Activated naive CD4-positive, alpha-beta T cell treated with anti-CD3 and anti-CD28 coated beads, Interleukin-2, amount 50 U/mL, for 72 hours (primary cell): ENCODE measurements at regions not wholly inside any gene's neighbourhood (a gene's known extent, or its start where the extent isn't known, plus 50 kb on each side); places are given as distances from the start of the nearest gene placed in this dataset.
A peak's percentile ranks its signal among the peaks of the same experiment; 100 is the strongest.

Experiments
- ATAC-seq, 2 donors: fragments of 150-1000 bp; cut with Tn5 transposase; 2 replicates each; pipeline ENCODE4 v1.10.0; 2021; ENCODE audit warnings: mild to moderate bottlenecking in 2 of 2, moderate library complexity in 2 of 2
- DNase-seq, 2 donors: peaks; one replicate each; pipeline ENCODE4 v3.0.0; 2021 to 2022; ENCODE audit warnings: low spot score in 2 of 2
- H3K27ac Mint-ChIP-seq, 2 donors: one replicate each; pipeline ENCODE4 v1.8.0; 2022; ENCODE audit warnings: mild to moderate bottlenecking in 2 of 2, mixed read lengths in 2 of 2
- H3K36me3 Mint-ChIP-seq, 2 donors: one replicate each; pipeline ENCODE4 v1.8.0; 2022; ENCODE audit warnings: mixed read lengths in 2 of 2
- H3K9me3 Mint-ChIP-seq, 2 donors: one replicate each; pipeline ENCODE4 v1.8.0; 2022; ENCODE audit warnings: mixed read lengths in 2 of 2

DNA sequence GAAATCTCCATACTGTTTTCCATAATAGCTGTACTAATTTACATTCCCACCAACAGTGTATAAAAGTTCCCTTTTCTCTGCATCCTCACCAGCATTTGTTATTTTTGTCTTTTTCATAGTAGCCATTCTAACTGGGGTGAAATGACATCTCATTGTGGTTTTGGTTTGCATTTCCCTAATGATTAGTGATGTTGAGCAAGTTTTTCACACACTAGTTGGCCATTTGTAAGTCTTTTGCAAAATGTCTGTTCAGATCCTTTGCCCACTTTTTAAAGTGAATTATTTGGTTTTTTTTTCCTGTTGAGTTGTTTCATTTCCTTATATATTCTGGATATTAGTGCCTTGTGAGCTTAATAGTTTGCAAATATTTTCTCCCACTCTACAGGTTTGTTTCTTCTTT lies 101.0 kb upstream of the NFE2L3 start:
- H3K9me3 Mint-ChIP-seq, result no peaks in the 10 kb centered on the region
- DNase-seq, result no peak
- no peak for ATAC-seq
- H3K27ac Mint-ChIP-seq, result no peak overlapping the region
- H3K36me3 Mint-ChIP-seq, result no peaks in the 10 kb centered on the region

DNA sequence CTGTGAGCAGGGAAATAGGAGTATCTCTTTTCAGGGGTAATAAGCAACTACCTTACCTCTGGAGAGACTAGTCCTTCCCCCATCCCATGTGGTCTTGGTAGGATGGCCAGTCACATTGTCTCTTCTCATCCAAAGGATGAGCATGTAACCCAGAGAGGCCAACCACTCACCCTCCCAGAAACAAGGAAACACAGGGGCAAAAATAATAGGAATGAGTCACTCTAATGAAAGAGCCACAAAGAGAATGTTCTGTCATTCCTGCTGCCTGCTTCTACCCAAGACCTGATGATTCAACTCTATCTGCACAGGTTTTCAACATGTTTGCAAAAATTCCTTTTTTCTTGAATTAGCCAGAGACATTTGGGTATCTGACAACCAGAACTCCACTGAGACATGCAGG lies 99.3 kb upstream of the NFE2L3 start:
- ATAC-seq, result no peak
- Mint-ChIP-seq H3K9me3 (no peaks in the 10 kb centered on the region), H3K27ac (no peak overlapping the region), H3K36me3 (no peaks in the 10 kb centered on the region)
- DNase-seq, result no peak

DNA sequence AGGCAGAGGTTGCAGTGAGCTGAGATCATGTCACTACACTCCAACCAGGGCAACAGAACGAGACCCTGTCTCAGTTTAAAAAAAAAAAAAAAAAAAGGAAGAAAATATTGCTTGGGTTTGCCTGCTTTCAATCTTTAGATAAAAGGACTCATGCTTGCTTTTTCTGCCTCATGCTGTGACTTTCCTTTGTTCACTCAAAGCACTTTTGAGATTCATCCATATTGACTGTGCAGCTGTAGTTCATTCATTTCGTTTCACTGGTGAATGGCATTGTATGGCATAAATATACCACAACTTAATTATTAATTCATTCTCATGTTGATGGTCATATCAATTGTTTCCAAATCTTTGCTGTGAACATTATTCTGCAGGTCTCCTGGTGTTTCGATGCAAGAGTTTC lies 97.6 kb upstream of the NFE2L3 start:
- no peaks in the 10 kb centered on the region for H3K9me3 Mint-ChIP-seq
- no peak overlapping the region for H3K27ac Mint-ChIP-seq
- no peaks in the 10 kb centered on the region for H3K36me3 Mint-ChIP-seq
- no peak for DNase-seq
- no peak for ATAC-seq

DNA sequence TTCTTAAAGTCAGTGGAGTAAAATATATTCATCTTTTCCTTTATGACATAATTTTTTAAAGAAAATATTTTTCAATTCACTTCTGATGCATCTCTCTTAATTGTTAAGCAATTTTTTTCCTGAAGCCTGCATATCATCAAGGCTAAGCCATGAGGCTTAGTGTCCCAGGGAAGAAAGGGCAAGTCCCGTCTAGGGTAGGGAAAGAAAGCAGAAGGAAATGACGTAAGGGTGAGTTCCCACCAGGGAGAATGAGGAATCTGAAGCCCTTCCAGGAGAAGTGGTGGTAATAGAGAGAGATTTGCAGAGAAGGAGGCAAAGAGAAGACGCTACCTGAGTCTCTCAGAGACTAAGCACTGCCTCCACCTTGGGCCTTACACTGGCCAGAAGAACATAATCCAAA lies 96.8 kb upstream of the NFE2L3 start:
- Mint-ChIP-seq H3K36me3 (no peaks in the 10 kb centered on the region), H3K9me3 (no peaks in the 10 kb centered on the region), H3K27ac (no peak overlapping the region)
- DNase-seq, result no peak
- ATAC-seq, result no peak

DNA sequence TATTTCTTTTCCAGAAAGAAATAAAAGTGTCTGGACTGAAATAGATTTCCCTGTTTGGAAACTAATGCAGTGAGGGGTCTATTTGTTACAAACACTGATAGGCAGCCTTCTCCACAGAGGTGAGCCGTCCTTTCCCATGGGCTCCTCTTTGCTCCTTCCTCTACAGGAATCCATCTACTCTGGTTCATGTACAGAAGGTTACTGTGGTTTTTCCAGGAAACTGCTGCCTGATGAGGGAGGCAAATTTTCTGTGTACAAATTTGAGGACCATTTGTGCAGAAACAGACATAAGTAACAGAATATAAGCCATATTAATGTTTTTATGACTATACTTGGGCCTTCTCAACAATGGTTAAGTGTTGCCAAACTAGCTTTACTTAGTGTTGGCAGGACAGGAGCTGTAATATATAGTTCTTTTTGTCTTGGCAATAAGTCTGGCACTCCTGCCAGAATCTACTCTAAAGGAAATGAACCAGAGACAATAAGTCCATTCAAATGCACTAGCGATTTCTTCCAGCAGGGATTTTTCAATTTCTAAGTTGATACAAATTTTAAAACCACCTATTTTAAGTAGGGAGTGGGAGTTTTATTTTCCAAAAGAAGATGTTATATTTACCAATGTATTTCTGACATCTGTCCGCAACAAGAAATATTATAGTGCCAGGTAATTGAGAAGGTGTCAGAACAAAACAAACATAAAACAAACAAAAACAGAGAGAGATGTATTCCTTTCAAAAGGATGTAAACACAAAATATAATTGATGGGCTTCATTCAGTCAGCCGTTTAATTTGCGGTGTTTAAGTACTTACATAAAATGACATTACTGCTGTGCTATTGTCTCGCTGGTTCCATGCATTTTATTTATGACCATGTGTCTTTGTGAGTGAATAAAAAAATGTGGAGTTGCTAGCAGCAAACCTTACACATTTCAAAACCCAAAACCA lies 91.0 kb upstream of the NFE2L3 start:
- DNase-seq (no peak), ATAC-seq (no peak)
- no peaks in the 10 kb centered on the region for H3K9me3 Mint-ChIP-seq
- no peak overlapping the region for H3K27ac Mint-ChIP-seq
- H3K36me3 Mint-ChIP-seq, result no peaks in the 10 kb centered on the region

DNA sequence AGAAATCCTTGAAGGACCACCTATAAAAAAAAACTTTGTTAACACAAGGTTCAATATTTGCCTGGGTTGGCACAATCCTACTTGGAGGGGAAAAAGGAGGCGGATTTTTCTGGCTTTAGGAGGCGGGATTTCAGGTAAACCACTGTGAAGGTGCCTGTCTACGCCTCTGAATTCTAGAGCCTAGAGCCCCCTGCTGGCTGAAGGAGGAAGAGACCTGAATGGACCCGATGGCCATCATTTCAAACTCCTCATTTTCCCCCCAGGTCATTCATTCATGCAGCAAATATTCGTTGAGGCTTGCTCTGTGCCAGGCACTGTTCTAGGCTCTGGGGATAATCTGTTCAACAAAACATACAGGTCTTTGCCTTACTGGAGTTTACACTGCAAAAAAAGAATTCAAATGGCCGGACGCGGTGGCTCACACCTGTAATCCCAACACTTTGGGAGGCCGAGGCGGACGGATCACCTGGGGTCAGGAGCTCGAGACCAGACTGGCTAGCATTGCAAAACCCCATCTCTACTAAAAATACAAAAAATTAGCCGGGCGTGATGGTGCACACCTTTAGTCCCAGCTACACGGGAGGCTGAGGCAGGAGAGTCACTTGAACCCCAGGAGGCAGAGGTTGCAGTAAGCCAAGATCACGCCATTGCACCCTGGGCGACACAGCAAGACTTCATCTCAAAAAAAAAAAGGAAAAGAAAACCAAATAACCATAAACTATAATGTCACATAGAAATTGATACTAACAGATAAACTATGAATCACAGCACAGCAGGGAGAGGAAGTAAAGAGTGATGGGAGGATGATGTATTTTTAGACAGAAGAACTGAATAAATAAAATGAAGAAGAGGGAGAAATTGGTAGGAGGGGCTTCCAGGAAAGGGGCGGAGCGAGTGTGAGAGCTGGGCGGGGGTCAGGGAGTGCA lies 90.1 kb upstream of the NFE2L3 start:
- Mint-ChIP-seq H3K27ac (no peak overlapping the region), H3K36me3 (no peaks in the 10 kb centered on the region)
- ATAC-seq, result peak; percentile 77 to 85

DNA sequence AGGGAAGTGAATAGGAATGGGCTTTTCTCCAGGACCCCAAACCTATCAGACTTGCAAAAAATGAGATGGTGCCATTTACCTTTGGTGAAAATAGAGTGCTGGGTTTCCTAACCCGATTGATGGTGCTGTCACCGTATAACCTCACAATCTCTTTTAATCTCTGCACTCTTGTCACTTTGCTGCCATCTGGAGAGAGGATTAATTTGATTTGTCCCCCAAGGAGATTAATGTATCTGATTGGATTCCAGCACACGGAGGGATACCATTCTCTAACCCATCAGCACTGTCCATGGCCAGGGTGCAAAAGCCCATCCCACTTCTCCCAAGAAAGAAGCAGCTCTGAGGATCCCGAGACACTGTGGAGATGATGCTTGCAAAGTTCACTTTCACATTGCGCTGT lies 86.3 kb upstream of the NFE2L3 start:
- H3K36me3 Mint-ChIP-seq, result no peaks in the 10 kb centered on the region
- no peak for DNase-seq
- H3K9me3 Mint-ChIP-seq, result no peaks in the 10 kb centered on the region
- H3K27ac Mint-ChIP-seq, result no peak overlapping the region
- no peak for ATAC-seq

More for the DNA sequence above, 90.1 kb upstream of the NFE2L3 start:
- DNase-seq, result peak; percentile 61 to 76
- no peaks in the 10 kb centered on the region for H3K9me3 Mint-ChIP-seq

DNA sequence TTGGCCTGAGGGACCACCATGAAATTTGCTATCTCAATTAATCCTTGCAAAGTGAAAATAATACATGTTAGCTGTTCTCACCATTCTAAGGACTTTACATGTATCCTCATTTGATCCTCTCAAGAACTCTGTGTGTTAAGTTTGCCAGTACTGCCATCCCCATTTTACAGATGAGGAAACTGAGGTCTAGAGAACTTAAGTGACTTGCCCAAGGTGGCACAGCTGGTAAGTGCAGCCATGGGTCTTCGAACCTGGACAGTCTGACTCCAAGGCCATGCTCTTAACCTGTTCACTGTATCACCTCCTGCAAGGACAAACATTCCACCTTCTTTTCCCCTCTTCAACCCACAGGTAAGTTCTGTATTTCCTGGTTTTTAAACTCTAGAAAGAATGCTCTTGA lies 85.3 kb upstream of the NFE2L3 start:
- Mint-ChIP-seq H3K9me3 (no peaks in the 10 kb centered on the region), H3K36me3 (no peaks in the 10 kb centered on the region), H3K27ac (no peak overlapping the region)
- ATAC-seq, result no peak
- DNase-seq, result no peak

DNA sequence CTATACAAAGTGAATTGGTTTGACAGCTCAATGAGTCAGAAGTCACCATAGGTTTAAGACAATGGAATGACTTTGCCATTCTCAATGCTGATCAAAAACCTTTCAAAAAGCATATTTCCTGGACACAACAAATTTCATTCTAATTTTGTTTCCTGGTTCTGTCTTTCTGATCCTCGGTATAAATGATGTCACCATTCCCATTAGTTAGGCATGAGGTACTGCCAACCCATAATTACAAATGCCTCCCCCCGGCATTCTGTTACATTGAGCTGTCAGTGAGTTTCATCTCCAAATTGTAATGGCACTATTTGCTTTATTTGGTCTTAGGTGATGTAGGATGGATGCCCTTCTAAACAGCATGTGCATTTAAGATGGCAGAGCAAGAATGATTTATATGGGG lies 81.7 kb upstream of the NFE2L3 start:
- no peaks in the 10 kb centered on the region for H3K36me3 Mint-ChIP-seq
- no peak overlapping the region for H3K27ac Mint-ChIP-seq
- DNase-seq (no peak), ATAC-seq (no peak)
- H3K9me3 Mint-ChIP-seq, result no peaks in the 10 kb centered on the region

DNA sequence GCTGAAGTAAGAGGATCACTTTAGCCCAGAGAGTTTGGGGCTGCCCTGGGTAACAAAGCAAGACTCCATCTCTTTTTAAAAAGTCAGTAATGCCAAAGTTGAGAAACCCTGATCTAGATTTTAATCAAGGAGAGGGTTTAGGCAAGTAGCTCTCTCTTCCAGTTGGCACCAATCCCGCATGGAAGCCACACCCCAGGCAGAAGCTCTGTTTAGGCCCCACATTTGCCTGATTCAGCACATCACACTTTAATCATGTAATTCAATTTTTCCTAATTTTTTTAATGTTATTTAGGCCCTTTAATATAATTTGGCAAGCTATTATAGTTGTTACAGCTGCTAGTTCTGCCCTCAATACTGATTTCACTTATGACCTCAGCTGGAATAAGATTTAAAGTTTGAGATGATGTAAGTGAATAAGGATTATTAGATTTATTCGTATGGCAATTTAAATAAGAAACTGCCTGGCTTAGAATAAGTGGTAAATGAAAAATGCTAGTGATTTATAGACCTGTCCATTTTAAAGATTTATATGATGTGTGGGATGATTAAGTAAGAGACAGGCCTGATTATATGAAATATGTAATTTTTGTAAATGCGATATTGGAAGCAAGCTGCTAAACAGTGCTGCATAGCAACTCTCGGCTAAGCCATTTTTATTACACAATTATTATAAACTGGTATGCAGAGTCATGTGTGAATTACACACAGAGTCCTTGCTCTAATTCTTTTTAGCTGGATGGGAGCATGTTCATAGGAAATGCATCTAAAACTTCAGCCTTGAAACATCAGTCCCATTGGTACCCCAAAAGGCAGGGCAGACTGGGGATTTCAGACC lies 80.2 kb upstream of the NFE2L3 start:
- Mint-ChIP-seq H3K27ac (no peak overlapping the region), H3K36me3 (no peaks in the 10 kb centered on the region), H3K9me3 (no peaks in the 10 kb centered on the region)
- no peak for DNase-seq
- ATAC-seq, result no peak

DNA sequence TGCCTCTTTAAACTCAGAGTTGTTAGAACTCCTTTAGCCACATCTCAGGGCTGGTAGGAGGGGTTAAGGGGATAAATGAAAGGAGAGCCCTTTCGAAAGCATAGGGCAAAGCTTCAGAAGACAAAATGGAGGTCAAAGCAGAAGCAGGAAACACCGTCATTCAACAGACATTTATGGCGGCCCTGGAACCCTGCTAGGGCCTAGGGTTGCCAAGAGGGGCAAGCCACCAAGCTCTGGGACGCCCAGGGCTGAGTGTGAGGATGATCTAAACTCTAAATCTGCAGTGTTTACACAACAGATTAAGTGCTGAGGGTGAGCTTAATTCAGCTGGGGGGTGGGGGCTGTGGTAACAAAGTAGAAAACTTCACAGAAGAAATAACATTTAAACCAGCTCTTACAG lies 79.0 kb upstream of the NFE2L3 start:
- no peaks in the 10 kb centered on the region for H3K36me3 Mint-ChIP-seq

DNA sequence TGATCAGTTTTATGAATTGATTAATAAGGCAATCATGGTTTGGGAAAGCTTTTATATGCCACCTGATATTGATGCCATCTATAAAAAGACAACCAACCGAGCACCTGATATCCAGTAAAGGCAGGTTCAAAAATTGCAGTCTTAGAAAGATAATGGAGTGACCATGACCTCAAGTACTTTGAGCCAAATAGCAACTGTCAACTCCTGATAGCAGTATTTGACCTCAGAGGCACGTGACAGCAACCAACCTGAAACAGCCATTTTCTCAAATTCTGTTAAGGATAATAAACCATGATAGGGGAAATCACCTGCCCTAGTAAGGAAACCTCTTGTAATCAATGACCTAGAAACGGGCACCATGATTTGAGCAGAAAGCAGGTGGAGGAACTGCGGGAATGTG lies 77.1 kb upstream of the NFE2L3 start:
- Mint-ChIP-seq H3K27ac (no peak overlapping the region), H3K9me3 (no peaks in the 10 kb centered on the region), H3K36me3 (no peaks in the 10 kb centered on the region)
- ATAC-seq (no peak), DNase-seq (no peak)

More for the DNA sequence above, 79.0 kb upstream of the NFE2L3 start:
- no peak for ATAC-seq
- H3K27ac Mint-ChIP-seq, result peak overlapping the region in 1 of 2 donors; percentile 44
- no peak for DNase-seq
- H3K9me3 Mint-ChIP-seq, result no peaks in the 10 kb centered on the region

DNA sequence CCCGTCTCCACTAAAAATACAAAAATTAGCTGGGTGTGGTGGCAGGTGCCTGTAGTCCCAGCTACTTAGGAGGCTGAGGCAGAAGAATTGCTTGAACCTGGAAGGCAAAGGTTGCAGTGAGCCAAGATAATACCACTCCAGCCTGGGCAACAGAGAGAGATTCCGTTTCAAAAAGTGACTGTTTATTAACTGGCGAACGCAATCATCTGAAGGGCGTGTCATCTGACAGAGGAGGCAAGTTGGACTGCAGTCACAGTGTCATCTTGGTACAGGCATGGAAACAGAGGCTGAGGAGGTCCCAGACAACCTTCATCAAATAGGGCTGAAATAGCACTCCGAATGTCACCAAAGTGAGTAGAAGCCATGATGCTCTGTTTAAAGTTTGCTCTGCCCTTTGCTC lies 75.3 kb upstream of the NFE2L3 start:
- no peak overlapping the region for H3K27ac Mint-ChIP-seq
- ATAC-seq (no peak), DNase-seq (no peak)
- H3K36me3 Mint-ChIP-seq, result no peaks in the 10 kb centered on the region
- H3K9me3 Mint-ChIP-seq, result no peaks in the 10 kb centered on the region

DNA sequence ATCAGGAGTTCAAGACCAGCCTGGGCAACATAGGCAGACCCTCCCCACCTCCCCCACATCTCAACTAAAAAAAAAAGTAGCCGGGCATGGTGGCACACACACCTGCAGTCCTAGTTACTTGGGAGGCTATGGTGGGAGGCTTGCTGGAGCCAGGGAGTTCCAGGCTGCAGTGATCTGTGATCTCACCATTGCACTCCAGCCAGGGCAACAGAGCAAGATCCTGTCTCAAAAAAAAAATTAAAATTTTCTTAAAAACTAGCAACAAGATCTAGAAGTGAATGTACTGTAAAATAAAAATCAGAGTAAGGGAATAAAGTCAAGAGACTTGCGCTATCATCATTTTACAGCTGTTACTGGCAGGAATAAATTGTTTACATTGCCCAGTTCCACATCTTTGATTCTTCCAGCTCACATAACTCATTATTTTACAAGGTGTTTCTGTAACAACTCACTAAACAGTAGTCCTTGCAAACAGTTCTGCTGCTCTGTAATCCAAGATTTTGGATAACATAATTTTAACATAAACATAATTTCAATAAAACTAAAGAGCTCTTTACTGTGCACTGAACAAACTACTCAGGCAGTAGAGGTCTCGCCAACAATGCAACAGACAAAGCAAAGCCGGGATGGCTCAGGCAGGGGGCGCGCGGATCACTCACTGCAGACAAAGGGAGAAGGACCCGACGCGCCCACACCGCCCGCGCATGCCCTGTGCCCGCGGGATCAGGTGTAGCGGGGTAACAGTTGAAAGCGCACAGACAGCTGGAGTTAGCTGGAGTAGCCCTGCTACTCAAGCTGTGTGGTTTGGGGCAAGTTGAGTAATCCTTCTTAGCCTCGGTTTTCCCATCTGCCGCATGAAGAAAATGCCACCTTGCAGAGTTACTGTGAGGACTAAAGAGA lies 73.3 kb upstream of the NFE2L3 start:
- DNase-seq, result peak; percentile 70 to 78
- Mint-ChIP-seq H3K27ac (no peak overlapping the region), H3K9me3 (no peaks in the 10 kb centered on the region), H3K36me3 (no peaks in the 10 kb centered on the region)
- peak; percentile 97 to 99 for ATAC-seq

DNA sequence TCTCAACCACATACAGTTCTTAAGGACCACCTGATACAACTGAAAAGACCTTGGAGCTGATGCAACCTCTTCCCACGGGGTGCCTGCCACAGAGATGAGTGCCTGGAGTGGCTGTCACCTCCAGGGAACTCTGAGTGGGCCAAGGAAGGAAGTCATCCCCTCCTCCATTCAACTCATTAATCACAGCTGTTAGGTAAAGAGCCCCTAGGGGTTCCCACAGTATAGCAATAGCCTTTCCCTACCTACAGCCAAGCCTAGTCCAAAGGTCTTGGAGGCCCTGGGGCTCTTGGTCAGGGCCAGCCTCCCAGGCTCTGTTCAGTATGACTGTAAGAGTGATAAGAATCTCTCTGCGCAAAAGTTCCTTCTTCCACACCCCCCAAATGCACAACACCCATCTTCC lies 70.4 kb upstream of the NFE2L3 start:
- DNase-seq (no peak), ATAC-seq (no peak)
- Mint-ChIP-seq H3K9me3 (no peaks in the 10 kb centered on the region), H3K27ac (no peak overlapping the region), H3K36me3 (no peaks in the 10 kb centered on the region)

DNA sequence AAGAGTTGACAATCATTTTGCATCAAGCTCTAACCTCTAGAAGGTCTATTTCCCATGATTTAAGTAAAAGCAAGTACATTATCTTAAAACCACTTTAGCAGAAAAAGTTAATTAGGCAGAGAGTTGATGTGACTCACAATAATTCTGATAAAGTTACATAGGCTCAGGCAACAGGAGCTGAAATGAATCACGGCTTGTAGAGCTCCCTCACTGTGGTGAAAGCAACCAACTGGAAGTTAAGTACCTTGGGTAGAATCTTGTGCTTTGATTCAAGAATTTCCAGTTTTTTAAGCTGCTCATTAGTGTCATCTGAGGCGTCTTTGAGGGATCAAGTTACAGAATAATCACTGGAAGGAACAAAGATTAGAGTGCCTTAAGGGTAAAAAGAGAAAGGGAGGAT lies 68.9 kb upstream of the NFE2L3 start:
- ATAC-seq, result no peak
- H3K9me3 Mint-ChIP-seq, result no peaks in the 10 kb centered on the region
- H3K36me3 Mint-ChIP-seq, result no peaks in the 10 kb centered on the region

More for the DNA sequence above, 68.9 kb upstream of the NFE2L3 start:
- H3K27ac Mint-ChIP-seq, result no peak overlapping the region
- DNase-seq, result no peak
